ENCODE measurements at regions not wholly inside any gene's neighbourhood (a gene's known extent, or its start where the extent isn't known, plus 50 kb on each side); places are given as distances from the start of the nearest gene placed in this dataset.

- TF ChIP-seq EZH2 (IDR thresholded peaks at IDR 0.05; ENCODE audit: borderline replicate concordance, insufficient read depth, low read depth, low read length, poor library complexity, severe bottlenecking) (no peak), CTCF (IDR thresholded peaks at IDR 0.05) (no peak)
Observed at GRCh38 chr5:120375248-120375647, 88.9 kb upstream of the PRR16 start.

Measured in B cell (primary cell).